ENCODE measurements at regions not wholly inside any gene's neighbourhood (a gene's known extent, or its start where the extent isn't known, plus 50 kb on each side); places are given as distances from the start of the nearest gene placed in this dataset.

- ChIA-PET CTCF (ENCODE audit: low intra/inter-chr PET ratio) (no interaction called here), POLR2A (interaction anchor here (0.6 kb wide), 1 partner anchor 91 kb away, joined by 4 read pairs; no protein-coding TSS in a partner anchor)
- Histone ChIP-seq H2AFZ (ENCODE audit: low read depth, low read length) (no peak overlapping the region), H3K27ac (ENCODE audit: extremely low read depth, low read depth, low read length) (no peak overlapping the region), H3K36me3 (ENCODE audit: control insufficient read depth, insufficient read depth, low read length) (no peaks in the 10 kb centered on the region), H3K9me3 (replicated peaks; ENCODE audit: control insufficient read depth, insufficient read depth, low read depth, low read length) (no peaks in the 10 kb centered on the region; the same call in 1 of the 2 replicates), H3K9ac (ENCODE audit: insufficient read depth in 1 of 2, low read depth in 2 of 2, low read length in 2 of 2) (no peak overlapping the region), H4K20me1 (replicated peaks; ENCODE audit: control insufficient read depth, insufficient read depth, low read length) (no peaks in the 10 kb centered on the region), H3K9me1 (ENCODE audit: control insufficient read depth, insufficient read depth, low read length) (no peaks in the 10 kb centered on the region), H3K4me3 (no peak overlapping the region), H3K79me2 (ENCODE audit: control insufficient read depth, insufficient read depth, low read length) (no peaks in the 10 kb centered on the region), H3K4me1 (replicated peaks in 1 of 2; ENCODE audit: control insufficient read depth in 2 of 2, insufficient read depth in 2 of 2, low read length in 2 of 2) (no peaks in the 10 kb centered on the region), H3K4me2 (ENCODE audit: insufficient read depth, low read length) (no peak overlapping the region), H3K27me3 (ENCODE audit: control insufficient read depth in 2 of 2, insufficient read depth in 2 of 2, low read length in 2 of 2) (no peaks in the 10 kb centered on the region)
- no peak for FAIRE-seq
- in situ Hi-C loops (cut with MboI), result no loop called here
- DNase-seq (ENCODE audit: extremely low read depth in 1 of 4, low spot score in 3 of 4), result no peak
- intact Hi-C loops (cut with micrococcal nuclease), result no loop called here
- WGBS (ENCODE audit: insufficient coverage, low coverage, missing lambda C conversion rate), result 0% methylated on average over 1 of the region's 1 CpG
- ATAC-seq, result no peak
- BruUV-seq (replicated peaks), result no TSS peak
- no peak for TF ChIP-seq ZNF165 (CRISPR knock-in tag; IDR thresholded peaks at IDR 0.05; ENCODE audit: borderline replicate concordance)
- TF ChIP-seq CREM (IDR thresholded peaks at IDR 0.05; ENCODE audit: low read depth), result no peak
- TF ChIP-seq HDAC3 (IDR thresholded peaks at IDR 0.05; ENCODE audit: borderline replicate concordance, partially characterized antibody), result no peak
- no peak for TF ChIP-seq HNRNPUL1 (IDR thresholded peaks at IDR 0.05; ENCODE audit: low read length)
- no peak for TF ChIP-seq MAFG (tag; conservative IDR thresholded peaks at IDR 0.05)
- no peak for TF ChIP-seq TFE3 (CRISPR knock-in tag; IDR thresholded peaks at IDR 0.05)
- TF ChIP-seq MCM3 (IDR thresholded peaks at IDR 0.05), result no peak
- TF ChIP-seq POLR2B (IDR thresholded peaks at IDR 0.05; ENCODE audit: low read depth, partially characterized antibody), result no peak
- no peak for TF ChIP-seq ZBTB40 (IDR thresholded peaks at IDR 0.05)
- TF ChIP-seq ZBTB40 (CRISPR knock-in tag; IDR thresholded peaks at IDR 0.05), result no peak
- no peak for TF ChIP-seq RCOR1 (IDR thresholded peaks at IDR 0.05; ENCODE audit: borderline replicate concordance in 1 of 2, low read depth in 2 of 2, low read length in 2 of 2)
Observed at GRCh38 chr1:238487931-238488330, 597.2 kb upstream of the ZP4 start.

Data from K562 (cell line).